ENCODE measurements at regions not wholly inside any gene's neighbourhood (a gene's known extent, or its start where the extent isn't known, plus 50 kb on each side); places are given as distances from the start of the nearest gene placed in this dataset.
"Not testable (repeated sequence)": the region's sequence is repeated elsewhere in the genome, so short reads cannot be mapped to it uniquely, and the experiment has no call there.

DNA sequence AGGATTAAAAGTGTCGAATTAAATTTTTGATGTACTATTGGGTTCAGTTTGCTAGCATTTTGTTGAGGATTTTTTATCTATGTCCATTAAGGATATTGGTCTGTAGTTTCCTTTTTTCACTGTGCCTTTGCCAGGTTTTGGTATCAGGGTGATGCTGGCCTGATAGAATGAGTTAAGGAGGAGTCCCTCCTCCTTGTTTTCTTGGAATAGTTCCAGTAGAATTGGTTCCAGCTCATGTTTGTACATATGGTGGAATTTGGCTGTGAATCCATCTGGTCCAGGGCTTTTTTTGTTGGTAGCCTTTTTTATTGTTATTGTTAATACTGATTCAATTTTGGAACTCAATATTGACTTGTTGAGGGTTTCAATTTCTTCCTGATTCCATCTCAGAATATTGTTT, 141.8 kb downstream of the SIM1 start:
- no peak for DNase-seq (ENCODE audit: low spot score)

DNA sequence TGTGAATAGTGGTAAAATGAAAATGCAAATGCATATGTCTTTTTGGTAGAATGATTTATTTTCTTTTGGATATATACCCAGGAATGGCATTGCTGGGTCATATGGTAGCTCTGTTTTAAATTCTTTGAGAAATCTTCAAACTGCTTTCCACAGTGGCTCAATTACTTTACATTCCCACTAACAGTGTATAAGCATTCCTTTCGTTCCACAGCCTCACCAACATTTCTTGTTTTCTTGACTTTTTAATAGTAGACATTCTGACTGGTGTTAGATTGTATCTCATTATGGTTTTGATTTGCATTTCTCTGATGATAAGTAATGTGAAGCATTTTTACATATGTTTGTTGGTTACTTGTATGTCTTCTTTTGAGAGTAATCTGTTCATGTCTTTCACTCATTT, 144.0 kb downstream of the SIM1 start:
- DNase-seq (ENCODE audit: low spot score): no peak

DNA sequence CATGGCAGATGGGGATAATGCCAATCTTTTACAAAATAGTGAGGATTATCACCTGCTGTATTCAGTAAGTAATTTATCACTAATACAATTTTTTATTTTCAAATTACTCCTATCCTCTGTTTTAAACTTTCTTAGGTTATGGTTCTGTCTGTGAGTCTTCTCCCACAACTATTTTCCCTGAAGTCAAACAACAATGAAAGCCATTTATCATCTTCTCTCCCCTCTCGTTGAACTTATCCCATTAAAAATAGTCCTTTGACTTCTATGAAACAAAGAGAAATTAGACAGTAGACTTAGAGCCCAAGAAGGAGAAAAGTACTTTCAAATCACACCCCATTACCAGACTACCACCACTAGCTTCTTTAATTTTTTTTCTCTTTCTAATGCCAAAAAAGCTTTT, 147.7 kb downstream of the SIM1 start:
- DNase-seq (ENCODE audit: low spot score): no peak

DNA sequence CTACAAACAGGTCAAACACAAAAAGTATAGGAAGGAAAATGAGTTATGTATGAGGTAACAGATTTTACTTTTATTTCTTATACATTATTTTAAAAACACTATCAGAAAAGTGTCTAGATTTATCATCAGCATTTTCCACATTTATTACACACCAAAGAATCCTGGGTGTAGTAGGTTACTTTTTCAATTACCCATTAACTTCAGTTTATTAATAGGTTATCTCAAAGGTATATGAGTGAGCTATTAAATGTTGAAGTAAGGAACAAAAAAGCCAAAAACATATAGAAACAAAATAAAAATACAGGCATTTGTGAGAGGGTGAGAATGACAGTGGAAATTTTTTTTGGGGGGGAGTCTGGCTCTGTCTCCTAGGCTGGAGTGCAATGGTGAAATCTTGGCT, 150.5 kb downstream of the SIM1 start:
- no peak for DNase-seq (ENCODE audit: low spot score)

DNA sequence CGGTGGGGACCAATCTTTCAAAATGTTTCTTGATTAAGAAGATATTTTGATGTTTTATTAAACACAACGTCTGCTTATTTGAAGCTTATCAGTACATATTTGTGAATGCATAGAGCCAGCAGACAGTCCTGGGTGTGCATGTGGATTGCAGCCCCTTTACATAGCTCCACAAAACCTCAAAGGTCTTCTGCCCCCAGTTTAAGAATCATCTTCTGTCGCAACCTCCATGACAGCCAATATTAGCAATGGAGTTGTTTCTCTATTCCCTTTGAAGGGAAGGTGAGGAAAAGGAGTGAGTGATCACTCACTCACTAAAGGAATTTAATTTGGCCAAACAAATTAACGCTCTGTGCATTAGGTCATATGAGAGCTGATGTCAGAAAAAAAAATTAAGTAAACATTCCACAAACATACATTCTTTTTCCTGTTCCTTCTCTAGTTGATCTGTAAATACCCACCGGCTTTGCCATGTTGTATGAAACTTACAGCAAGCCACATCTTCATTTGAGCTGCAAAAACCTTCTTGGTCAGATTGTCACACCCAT, 152.9 kb downstream of the SIM1 start:
- no peak for DNase-seq (ENCODE audit: low spot score)

DNA sequence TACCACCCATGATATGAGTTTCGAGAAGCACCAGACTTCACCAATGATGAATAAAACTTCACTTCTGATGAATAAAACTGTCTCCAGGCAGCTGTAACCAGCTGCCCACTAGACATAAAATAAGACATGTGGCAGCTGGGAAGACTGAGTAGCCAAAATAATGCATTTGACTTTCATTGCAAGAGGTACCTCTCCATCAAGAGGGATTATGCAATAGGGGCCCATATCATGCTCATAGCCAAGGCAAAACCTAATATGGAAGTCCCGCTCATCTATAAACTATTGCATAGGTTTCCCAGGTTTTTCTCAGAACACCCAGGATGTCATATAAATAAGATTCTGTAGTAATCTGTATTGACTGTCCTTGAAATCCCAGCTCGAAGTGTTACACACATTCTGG, 155.5 kb downstream of the SIM1 start:
- no peak for DNase-seq (ENCODE audit: low spot score)

DNA sequence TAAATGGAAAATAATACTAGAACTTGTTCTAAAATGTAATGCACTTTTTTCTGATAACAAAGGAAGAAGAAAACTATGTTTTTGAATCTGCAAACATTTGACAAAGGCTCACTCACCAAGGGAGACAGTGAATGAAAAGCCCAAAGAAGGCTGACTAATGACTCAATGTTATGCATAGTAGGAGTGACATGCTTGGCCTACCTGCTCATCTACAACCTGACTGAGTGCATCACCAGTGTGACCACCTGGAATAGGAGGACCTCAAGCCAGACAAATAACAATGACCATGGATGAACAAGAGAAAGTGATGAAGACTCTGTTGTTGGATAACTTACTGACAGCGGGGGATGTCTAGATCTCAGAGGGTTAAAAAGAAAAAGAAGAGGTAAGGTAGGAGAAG, 157.2 kb downstream of the SIM1 start:
- no peak for DNase-seq (ENCODE audit: low spot score)

DNA sequence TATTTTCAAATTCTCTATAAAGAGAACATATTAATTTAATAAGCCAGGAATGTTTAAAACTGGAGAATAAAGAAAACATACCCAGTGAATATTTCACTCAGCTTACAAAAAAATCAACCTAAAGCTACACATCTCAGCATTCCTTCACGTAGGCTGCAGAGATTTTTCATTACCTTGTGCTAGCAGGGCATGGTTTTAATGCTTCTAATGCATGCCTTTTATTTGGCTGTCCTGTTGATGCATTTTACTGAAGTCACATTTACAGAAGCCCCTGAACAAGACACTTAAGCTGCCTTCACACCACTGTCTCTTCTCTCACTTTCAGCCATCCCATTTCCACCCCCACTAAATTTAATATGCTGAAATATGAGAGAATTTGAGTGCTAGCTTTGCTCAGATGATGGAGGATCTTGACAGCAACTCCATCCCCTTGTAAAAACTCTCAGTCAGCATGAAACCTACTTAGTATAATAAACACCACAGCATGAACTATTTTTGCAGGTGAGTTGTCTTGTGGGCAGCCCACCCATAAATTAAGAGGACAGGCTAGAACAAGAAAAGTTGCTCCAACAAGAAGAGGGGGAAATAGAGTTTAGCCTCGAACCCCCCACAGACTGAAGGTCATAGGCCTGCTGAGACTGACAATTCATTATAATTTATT, 159.4 kb downstream of the SIM1 start:
- DNase-seq (ENCODE audit: low spot score): no peak

DNA sequence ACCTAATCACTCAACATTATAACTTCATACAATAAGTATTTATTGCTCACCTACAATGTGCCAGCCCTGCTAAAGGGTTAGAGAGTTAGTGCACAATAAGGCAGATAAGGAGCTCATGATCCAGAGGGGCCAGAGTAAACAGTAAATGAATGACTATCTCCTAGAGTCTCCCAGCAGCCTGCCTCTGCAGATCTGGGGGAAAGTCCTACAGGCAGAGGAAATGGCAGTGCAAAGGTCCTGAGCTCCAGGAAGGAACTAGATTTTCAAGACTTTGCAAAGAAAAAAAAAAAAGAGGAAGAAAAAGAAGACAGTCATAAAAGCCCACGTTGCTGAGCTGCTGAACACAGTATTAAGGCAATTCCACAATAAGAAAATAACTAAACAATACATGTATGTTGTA, 160.1 kb downstream of the SIM1 start:
- no peak for DNase-seq (ENCODE audit: low spot score)

DNA sequence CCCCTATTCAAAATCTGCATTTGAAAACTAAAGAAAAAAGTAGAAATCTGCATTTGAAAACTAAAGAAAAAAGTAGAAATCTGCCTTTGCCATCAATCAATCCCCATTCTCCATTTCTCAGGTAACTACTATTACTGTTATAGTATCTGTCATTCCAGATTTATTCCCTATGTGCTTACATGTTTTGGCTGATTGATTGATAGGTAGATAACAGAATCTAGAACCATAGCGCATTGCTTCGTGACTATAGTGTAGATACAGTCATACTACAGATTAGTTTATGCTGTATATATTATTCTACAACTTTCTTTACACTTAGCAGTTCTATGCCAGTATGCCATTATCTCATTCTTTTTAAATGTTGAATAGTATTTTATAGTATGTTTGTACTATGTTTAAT, 163.0 kb downstream of the SIM1 start:
- no peak for DNase-seq (ENCODE audit: low spot score)

DNA sequence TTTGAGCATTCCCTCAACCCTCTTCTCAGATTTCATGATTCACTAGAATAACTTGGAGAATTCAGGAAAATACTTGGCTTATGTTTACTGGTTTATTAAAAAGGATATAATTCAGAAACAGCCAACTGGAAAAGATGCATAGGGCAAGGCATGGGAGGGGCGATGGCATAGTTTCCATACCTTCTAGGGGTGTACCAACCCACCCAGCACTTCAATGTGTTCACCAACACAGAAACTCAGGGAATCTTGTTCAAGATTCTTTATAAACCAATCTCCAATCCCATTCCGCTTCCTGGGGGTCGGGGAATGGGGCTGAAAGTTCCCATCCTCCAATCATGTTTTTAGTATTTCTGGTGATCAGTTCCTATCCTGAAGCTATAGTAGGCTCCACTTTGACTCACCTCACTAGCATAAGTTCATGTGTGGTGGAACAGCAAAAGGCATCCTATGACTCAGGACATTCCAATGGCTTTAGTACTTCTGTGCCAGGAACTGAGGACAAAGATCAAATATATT, 164.4 kb downstream of the SIM1 start:
- DNase-seq (ENCODE audit: low spot score): peak; percentile 80

DNA sequence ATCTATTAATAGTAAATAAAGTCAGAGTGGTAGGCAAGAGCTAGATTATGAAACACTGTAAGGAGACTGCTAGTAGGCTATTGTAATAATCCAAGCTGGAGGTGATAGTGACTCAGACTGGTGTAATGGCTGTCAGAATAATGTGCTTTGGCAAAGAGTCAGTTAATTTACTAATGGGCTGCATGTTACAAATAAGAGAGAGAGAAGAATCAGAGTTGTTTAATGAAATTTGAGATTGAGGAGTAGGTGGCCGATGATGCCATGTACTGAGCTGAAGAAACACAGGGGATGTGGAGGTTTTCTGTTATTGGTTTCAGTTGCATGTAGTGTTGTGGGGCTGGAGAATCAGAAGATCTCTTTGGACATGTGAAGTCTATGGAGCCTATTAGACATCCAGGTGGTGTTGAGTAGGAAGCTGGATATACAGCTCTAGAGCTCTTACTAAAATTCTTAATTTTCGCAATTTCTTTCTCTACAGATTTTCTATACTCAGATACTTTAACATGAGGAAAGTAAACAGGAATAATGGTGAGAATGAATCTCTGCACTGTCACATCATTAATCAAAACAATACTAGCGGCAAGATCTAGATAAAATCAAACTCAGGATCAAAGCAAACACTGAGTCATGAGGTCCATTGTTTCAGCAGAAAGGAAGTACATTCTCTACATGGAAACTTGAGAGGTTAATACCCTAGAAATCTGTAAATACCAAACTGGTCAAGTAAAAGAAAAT, 167.7 kb downstream of the SIM1 start:
- peak; percentile 49 for DNase-seq (ENCODE audit: low spot score)

DNA sequence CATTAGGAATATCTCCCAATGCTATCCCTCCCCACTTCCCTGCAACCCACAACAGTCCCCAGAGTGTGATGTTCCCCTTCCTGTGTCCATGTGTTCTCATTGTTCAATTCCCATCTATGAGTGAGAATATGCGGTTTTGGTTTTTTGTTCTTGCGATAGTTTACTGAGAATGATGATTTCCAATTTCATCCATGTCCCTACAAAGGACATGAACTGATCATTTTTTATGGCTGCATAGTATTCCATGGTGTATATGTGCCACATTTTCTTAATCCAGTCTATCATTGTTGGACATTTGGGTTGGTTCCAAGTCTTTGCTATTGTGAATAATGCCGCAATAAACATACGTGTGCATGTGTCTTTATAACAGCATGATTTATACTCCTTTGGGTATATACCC, 169.5 kb downstream of the SIM1 start:
- not testable (repeated sequence) for DNase-seq (ENCODE audit: low spot score)

DNA sequence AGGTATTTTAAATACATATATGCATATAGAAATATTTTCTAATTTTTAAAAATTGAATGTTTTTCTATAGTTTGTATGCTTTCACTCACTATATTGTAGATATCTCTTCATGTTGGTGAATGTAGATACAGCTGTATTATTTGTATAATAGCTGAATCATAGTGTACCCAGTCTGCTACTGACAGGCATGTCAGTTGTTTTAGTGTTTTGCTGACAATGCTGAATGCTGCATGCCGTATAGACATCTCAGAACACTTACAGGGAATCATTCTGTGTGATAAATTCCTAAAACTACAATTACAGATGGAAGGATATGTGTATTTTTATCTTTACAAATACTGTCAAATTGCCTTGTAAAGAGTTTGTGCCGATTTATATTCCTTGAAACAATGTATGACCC, 175.4 kb downstream of the SIM1 start:
- no peak for DNase-seq (ENCODE audit: low spot score)

DNA sequence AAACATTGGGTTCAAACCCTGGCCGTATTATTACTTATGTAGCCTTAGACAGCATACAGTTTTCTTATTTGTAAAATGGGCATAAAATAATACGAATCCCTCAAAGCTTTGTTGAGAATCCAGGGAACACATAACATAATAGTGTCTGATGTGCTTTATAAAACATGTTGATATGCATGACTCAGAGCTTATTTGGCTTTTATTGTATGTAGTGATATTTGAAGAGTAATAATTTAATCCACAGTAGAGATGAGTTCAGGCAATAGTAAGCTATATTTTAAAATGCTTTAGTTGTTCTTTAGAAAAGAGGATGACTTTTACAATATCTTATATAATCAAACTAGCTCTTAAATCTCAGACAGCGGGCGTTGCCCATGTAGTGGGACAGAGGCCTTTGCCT, 176.4 kb downstream of the SIM1 start:
- no peak for DNase-seq (ENCODE audit: low spot score)

DNA sequence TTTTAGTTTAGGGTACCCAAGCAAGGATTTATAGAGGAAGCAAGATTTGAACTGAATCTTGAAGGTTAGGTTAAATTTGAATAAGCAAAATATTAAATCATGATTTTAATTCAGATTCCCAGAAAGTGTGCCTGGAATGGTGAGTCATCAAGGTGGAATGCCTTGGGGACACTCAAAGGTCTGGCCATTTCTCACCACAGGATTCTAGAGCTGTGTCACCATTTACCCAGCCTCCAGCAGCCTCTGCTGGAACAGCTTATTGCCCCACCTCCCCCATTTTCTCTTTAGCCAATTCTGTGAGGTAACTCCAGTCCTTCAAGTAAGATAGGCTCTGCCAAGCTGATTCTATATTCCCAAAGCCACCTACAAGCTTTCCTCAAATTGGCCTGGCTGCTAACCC, 181.4 kb downstream of the SIM1 start:
- peak; percentile 46 for DNase-seq (ENCODE audit: low spot score)

DNA sequence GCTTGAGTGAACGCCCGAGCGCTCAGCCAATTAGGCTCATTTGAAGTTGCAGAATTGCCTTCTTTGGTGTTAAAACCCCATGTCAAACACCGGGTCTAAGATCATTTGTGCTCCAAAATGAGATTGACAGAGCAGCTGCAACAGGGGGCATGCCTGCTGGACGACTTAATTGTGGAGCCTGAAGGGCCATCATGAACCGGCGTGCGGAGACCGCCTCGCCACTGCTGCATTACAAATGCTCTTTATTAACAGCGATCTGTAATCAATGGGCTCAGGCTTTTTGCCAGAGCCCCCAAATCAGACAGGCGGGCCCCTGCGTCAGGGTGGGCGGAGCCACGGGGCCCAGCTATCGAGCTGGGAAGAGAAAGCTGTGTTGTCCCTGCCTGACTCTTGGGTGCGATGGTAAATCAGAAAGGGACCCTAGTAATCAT, 183.2 kb downstream of the SIM1 start:
- no peak for DNase-seq (ENCODE audit: low spot score)

DNA sequence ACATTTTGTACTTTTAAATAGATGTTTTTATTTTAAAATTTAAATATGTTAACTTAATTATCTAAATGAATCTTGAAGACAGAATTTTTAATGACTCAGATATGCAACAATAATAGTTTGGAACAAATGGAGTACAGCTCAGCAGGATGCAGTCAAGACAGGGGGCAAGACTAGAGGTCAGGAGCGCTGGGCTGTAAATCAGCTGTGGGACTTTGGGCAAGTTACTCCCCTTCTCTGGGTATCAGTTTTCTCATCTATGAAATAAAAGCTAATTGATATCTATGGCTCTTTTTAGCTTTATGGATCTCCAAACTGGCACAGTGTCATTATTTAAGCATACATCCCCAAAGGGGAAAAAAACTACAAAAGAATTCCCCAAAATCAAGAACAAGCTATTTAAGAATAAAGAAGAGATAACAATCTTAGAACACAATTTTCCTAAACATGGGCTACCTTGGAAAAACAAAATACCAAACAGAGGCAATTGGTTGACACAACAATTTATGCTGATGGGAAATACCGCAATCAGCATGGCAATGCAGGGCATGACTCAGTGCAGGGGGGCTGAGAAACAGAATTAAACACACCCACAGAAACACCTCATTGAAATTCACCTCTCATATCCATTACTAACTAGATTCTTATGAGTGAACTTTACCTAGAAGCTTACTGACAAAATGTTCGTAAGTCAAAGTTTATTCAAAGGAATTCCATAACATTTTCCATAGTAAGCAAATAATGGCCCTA, 188.2 kb downstream of the SIM1 start:
- DNase-seq (ENCODE audit: low spot score): no peak

DNA sequence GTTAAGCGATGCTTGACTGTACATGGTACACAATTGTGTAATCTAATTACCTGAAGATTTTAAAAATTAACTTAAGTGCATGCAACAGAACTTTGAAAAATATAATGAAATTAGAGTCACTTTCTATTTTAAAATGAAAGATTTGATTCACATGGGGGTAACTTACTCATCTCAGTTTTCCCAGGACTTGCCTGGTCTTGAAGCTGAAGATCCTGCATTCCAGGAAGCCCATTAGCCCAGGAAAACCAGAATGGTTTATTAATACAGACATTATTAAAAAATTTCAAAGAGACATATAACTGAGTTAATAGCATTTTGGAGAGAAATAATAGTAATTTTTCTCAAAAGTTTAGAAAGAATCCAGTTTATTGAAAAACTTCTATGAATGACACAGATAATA, 190.6 kb downstream of the SIM1 start:
- DNase-seq (ENCODE audit: low spot score): no peak

DNA sequence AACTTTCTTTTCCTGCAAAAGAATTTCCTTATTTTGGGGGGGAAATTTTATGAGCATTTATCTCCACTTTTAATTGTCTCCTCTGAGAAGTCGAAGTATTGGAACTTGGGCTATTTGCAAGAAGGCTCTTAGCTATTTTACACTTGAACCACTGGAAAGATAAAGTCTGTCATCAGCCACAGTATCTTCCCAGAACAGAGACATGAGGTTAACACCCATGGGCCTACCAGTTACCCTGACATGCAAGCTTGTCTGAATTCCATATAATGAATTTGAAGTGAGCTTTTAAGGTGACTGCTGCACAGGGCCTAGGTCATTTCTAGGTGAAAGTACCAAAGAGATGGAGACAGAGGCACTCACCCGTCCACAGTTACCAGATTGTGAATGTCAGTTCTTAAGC, 193.1 kb downstream of the SIM1 start:
- no peak for DNase-seq (ENCODE audit: low spot score)

DNA sequence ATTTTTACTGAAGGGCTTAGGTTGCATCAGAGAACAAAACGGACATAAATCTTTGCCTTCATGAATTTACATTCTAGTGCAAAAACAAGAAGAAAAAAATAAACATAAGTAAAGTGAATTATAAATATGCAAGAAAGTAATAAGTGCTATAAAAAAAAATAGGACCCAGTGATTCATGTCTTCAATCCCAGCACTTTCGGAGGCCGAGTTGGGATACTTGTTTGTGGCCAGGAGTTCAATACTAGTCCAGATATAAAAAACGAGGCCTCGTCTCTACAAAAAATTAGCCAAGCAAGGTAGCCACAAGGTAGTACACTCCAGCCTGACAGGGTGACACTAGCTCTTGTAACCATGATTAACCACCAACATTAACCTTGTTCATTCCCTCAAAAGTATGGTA, 193.5 kb downstream of the SIM1 start:
- no peak for DNase-seq (ENCODE audit: low spot score)

DNA sequence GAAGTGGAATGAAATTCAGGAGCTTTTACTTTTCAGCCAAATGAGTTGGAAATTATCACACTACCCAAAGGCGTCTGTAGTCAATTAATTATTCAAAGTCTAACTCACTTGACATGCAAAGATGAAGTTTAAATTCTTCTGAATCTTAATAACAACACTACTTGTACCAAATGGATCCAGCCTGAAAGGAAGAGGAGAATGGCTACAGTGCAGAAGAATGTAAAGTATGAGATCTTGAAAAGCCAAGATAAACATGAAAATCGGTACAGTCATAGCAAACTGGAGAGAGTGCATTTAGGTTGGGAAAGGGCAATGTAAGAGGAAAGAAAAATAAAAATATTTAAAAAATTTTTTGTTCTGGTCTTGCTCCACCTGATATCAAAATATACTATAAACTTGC, 195.5 kb downstream of the SIM1 start:
- no peak for DNase-seq (ENCODE audit: low spot score)

DNA sequence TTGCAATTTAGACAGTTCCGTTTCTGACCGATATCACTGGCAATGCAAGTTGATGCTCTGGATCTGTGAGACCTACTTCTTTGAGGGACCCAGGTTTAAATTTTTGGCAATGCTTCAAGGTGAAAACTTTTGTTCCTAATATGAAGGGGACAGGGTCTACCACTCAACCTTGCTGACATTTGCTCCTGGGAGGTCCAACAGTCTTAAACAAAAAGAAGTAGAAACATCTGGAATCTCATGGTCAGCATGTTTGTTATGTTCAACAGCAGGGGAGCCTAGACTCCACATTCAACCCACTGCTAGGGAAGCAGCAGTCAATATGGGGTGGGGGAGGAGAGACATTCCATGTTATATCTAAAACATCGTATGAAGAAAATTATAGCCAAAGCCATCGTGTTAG, 196.4 kb downstream of the SIM1 start:
- no peak for DNase-seq (ENCODE audit: low spot score)

All from LoVo (cell line).